ENCODE measurements at regions not wholly inside any gene's neighbourhood (a gene's known extent, or its start where the extent isn't known, plus 50 kb on each side); places are given as distances from the start of the nearest gene placed in this dataset.

DNA sequence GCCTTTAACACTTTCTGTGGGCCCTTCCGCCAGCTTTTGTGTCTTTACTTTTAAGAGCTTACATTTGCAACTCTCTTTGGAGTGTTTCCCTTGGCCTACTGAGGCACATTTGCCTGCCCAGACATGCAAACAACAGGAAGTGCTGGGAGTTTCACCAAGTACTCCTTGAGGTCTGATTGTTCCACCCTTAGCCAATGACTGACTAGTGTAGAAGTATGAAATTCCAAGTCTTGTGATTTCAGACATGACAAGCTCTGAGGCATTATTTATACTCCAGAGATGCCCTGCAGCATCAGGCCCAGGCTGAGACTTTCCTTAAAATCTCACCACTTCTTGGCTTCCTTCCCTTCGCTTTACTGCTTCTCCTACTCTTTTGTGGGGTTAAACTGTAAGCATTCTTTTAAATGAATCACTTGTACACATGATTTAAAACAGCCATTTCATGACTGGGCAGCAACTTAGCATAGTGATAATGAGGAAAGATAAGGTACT, 174.1 kb downstream of the SLC6A15 start:
- ChIA-PET POLR2A (no interaction called here), CTCF (no interaction called here)
- Histone ChIP-seq H3K9me3 (ENCODE audit: control insufficient read depth, insufficient read depth, low read length) (no peaks in the 10 kb centered on the region), H3K4me3 (ENCODE audit: low read depth, low read length) (no peak overlapping the region), H3K27me3 (ENCODE audit: control insufficient read depth, insufficient read depth, low read length) (no peaks in the 10 kb centered on the region), H3K27ac (ENCODE audit: low read depth, low read length) (no peak overlapping the region)
- DNase-seq (ENCODE audit: low read depth, low spot score) = peak; percentile 23
- no peak for TF ChIP-seq CTCF (IDR thresholded peaks at IDR 0.05; ENCODE audit: low read depth, low read length)

GRCh38 chr12:84732828-84733340, 179.7 kb downstream of the SLC6A15 start:
- CTCF ChIA-PET = no interaction called here

DNA sequence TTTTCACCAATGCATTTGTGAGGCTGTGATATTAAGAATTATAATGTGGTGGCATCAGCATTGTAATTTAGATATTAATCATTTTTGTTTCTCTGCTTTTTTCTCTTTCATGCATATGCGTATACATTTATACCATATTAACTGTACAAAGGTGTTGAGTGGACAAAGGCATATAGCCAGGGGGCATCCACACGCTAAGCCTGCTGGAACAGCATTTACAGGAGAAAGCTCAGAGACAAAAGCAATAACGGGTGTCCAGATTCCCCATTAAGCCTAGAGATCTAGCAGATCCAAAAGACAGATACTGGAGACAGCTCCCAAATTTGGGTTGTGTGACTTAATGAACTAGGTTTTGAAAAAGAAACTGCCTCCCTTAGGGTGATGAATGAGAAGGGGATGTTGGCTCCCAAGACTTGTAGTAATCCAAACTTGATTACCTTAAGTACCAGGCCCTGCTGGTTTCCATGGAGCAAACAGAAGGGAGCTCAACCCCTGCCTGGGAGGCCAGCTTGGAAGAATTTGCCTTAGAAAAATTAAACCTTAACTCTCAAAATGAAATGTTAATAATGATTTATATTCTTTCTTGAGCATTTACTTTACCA, 181.9 kb downstream of the SLC6A15 start:
- Histone ChIP-seq H3K9me3 (ENCODE audit: control insufficient read depth, insufficient read depth, low read length) (no peaks in the 10 kb centered on the region), H3K27ac (ENCODE audit: low read depth, low read length) (no peak overlapping the region), H3K4me3 (ENCODE audit: low read depth, low read length) (no peak overlapping the region), H3K27me3 (ENCODE audit: control insufficient read depth, insufficient read depth, low read length) (no peaks in the 10 kb centered on the region)
- POLR2A ChIA-PET = no interaction called here
- no peak for TF ChIP-seq CTCF (IDR thresholded peaks at IDR 0.05; ENCODE audit: low read depth, low read length)
- CTCF ChIA-PET = no interaction called here
- no peak for DNase-seq (ENCODE audit: low read depth, low spot score)

More at GRCh38 chr12:84732828-84733340, 179.7 kb downstream of the SLC6A15 start:
- Histone ChIP-seq H3K27ac (ENCODE audit: low read depth, low read length) (no peak overlapping the region), H3K4me3 (ENCODE audit: low read depth, low read length) (no peak overlapping the region), H3K27me3 (ENCODE audit: control insufficient read depth, insufficient read depth, low read length) (no peaks in the 10 kb centered on the region), H3K9me3 (ENCODE audit: control insufficient read depth, insufficient read depth, low read length) (no peaks in the 10 kb centered on the region)
- no peak for DNase-seq (ENCODE audit: low read depth, low spot score)
- POLR2A ChIA-PET = no interaction called here
- no peak for TF ChIP-seq CTCF (IDR thresholded peaks at IDR 0.05; ENCODE audit: low read depth, low read length)

DNA sequence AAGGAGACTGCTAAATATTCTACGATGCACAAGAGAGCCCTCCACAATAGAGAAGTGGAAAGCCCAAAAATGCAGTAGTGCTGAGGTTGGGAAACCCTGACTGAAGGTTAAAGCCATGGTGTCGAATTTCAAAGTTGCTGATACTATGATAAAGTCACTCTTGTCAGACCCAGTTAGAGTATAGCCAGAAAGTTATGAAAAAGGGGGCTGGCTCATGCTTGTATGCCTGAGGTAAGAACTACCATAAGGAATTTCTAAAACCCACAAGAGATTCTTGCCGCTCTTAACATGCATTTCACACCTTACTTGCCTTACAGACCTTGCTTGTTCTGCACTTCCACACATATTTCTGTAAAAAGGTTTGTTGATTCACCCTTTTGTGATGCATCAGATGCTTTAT, 184.6 kb downstream of the SLC6A15 start:
- no peak overlapping the region for H3K4me3 ChIP-seq (ENCODE audit: low read depth, low read length)
- no peak for DNase-seq (ENCODE audit: low read depth, low spot score)
- H3K27ac ChIP-seq (ENCODE audit: low read depth, low read length) = no peak overlapping the region
- ChIA-PET POLR2A (no interaction called here), CTCF (no interaction called here)
- no peak for TF ChIP-seq CTCF (IDR thresholded peaks at IDR 0.05; ENCODE audit: low read depth, low read length)
- no peaks in the 10 kb centered on the region for H3K9me3 ChIP-seq (ENCODE audit: control insufficient read depth, insufficient read depth, low read length)
- no peaks in the 10 kb centered on the region for H3K27me3 ChIP-seq (ENCODE audit: control insufficient read depth, insufficient read depth, low read length)

GRCh38 chr12:84726780-84727179, 185.8 kb downstream of the SLC6A15 start:
- no peaks in the 10 kb centered on the region for H3K9me3 ChIP-seq (ENCODE audit: control insufficient read depth, insufficient read depth, low read length)
- H3K27ac ChIP-seq (ENCODE audit: low read depth, low read length) = no peak overlapping the region
- H3K27me3 ChIP-seq (ENCODE audit: control insufficient read depth, insufficient read depth, low read length) = no peaks in the 10 kb centered on the region
- POLR2A ChIA-PET = no interaction called here
- H3K4me3 ChIP-seq (ENCODE audit: low read depth, low read length) = no peak overlapping the region
- DNase-seq (ENCODE audit: low read depth, low spot score) = no peak
- CTCF ChIA-PET = no interaction called here
- no peak for TF ChIP-seq CTCF (IDR thresholded peaks at IDR 0.05; ENCODE audit: low read depth, low read length)

All from AG04450 (cell line).